ENCODE measurements at regions not wholly inside any gene's neighbourhood (a gene's known extent, or its start where the extent isn't known, plus 50 kb on each side); places are given as distances from the start of the nearest gene placed in this dataset.

DNA sequence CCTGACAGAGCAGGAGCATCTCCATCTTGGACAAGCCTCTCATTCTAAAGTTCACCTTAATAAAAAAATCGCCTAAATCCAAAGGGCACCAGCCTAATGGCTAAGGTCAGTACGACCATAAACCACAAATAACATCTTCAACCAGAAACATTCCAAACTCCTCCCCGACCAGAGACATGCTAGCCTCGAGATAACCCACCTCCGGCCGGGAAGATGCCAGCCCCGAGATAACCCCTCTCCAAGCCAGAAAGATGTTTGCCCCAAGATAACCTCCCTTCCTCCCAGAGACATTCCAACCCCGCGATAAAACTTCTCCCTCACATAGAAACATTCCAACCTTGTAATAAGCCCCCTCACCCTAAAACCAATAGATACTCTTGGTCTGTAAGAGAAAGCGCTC, 86.8 kb upstream of the PKP2 start:
- no peak for TF ChIP-seq CBX3 (IDR thresholded peaks at IDR 0.05; ENCODE audit: low read depth)
- TF ChIP-seq SIN3A (IDR thresholded peaks at IDR 0.05; ENCODE audit: low read depth), result no peak
- TF ChIP-seq, protein P1, sequence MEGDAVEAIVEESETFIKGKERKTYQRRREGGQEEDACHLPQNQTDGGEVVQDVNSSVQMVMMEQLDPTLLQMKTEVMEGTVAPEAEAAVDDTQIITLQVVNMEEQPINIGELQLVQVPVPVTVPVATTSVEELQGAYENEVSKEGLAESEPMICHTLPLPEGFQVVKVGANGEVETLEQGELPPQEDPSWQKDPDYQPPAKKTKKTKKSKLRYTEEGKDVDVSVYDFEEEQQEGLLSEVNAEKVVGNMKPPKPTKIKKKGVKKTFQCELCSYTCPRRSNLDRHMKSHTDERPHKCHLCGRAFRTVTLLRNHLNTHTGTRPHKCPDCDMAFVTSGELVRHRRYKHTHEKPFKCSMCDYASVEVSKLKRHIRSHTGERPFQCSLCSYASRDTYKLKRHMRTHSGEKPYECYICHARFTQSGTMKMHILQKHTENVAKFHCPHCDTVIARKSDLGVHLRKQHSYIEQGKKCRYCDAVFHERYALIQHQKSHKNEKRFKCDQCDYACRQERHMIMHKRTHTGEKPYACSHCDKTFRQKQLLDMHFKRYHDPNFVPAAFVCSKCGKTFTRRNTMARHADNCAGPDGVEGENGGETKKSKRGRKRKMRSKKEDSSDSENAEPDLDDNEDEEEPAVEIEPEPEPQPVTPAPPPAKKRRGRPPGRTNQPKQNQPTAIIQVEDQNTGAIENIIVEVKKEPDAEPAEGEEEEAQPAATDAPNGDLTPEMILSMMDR (IDR thresholded peaks at IDR 0.05 in 2 of 3, conservative IDR thresholded peaks at IDR 0.05 in 1 of 3; ENCODE audit: borderline replicate concordance in 1 of 3, insufficient read depth in 1 of 3, low read depth in 2 of 3, low read length in 2 of 3), result no peak
- no peak for TF ChIP-seq SP1 (IDR thresholded peaks at IDR 0.05; ENCODE audit: low read depth)
- TF ChIP-seq EZH2 (IDR thresholded peaks at IDR 0.05), result no peak
- no peak for TF ChIP-seq POLR2A (IDR thresholded peaks at IDR 0.05; ENCODE audit: borderline replicate concordance, extremely low read depth, insufficient read depth, insufficient read length)
- TF ChIP-seq YY1 (IDR thresholded peaks at IDR 0.05; ENCODE audit: extremely low read depth, insufficient replicate concordance, low read depth, low read length), result no peak
- TF ChIP-seq EGR1 (IDR thresholded peaks at IDR 0.05; ENCODE audit: low read depth), result no peak
- no peak for TF ChIP-seq EZH2phosphoT487 (IDR thresholded peaks at IDR 0.05; ENCODE audit: borderline replicate concordance)
